K562 (cell line): ENCODE measurements at regions not wholly inside any gene's neighbourhood (a gene's known extent, or its start where the extent isn't known, plus 50 kb on each side); places are given as distances from the start of the nearest gene placed in this dataset.

Source experiments
- BCLAF1 ChIP-seq, 2 experiments: fragments of 450-650 bp in 1 of 2; IDR thresholded peaks; 2 replicates each; pipeline ENCODE4 v1.6.1; 2011 to 2017; ENCODE audit warnings: low read depth in 2 of 2, antibody characterized with exemption in 1 of 2, borderline replicate concordance in 1 of 2, low read length in 1 of 2, mild to moderate bottlenecking in 1 of 2, mixed read lengths in 1 of 2; ENCODE audit not compliant: control insufficient read depth in 1 of 2
- CTCF ChIP-seq, 3 experiments: IDR thresholded peaks in 2 of 3; conservative IDR thresholded peaks in 1 of 3; 2 replicates each; pipeline ENCODE4 v1.5.1; 2011 to 2012; ENCODE audit warnings: low read length in 3 of 3, mild to moderate bottlenecking in 3 of 3, control low read depth in 2 of 3, improper control_type of control experiment in 1 of 3, inconsistent platforms in 1 of 3, low read depth in 1 of 3, mixed read lengths in 1 of 3, moderate library complexity in 1 of 3; ENCODE audit not compliant: insufficient read depth in 2 of 3
- PHF20 ChIP-seq: fragments of 450-650 bp; IDR thresholded peaks from 2 replicates; pipeline ENCODE4 v1.6.1; 2018; ENCODE audit not compliant: partially characterized antibody
- PRDM10 ChIP-seq: fragments of 450-650 bp; IDR thresholded peaks from 2 replicates; pipeline ENCODE4 v1.6.1; 2018; ENCODE audit not compliant: partially characterized antibody

- TF ChIP-seq BCLAF1 (IDR thresholded peaks at IDR 0.05; ENCODE audit: borderline replicate concordance in 1 of 2, control insufficient read depth in 1 of 2, low read depth in 2 of 2, low read length in 1 of 2) (no peak), CTCF (IDR thresholded peaks at IDR 0.05 in 2 of 3, conservative IDR thresholded peaks at IDR 0.05 in 1 of 3; ENCODE audit: insufficient read depth in 2 of 3, low read depth in 1 of 3, low read length in 3 of 3) (peak; percentile 15 to 30 (median 18); a peak in 3 of 6 replicates), PRDM10 (peak; percentile 82), PHF20 (peak; percentile 28)
These were observed 77.8 kb upstream of the SPIN1 start (continued) for GRCh38 chr9:88310310-88310980.
